NOMO-1 (cell line): ENCODE measurements at regions not wholly inside any gene's neighbourhood (a gene's known extent, or its start where the extent isn't known, plus 50 kb on each side); places are given as distances from the start of the nearest gene placed in this dataset.
A peak's percentile ranks its signal among the peaks of the same experiment; 100 is the strongest.
"Not testable (repeated sequence)": the region's sequence is repeated elsewhere in the genome, so short reads cannot be mapped to it uniquely, and the experiment has no call there.

ENCODE experiments used
- DNase-seq, 2 experiments: peaks; one replicate each; lab custom pipeline; 2025; ENCODE audit not compliant: unreplicated experiment in 2 of 2; lab: John Stamatoyannopoulos, UW

DNA sequence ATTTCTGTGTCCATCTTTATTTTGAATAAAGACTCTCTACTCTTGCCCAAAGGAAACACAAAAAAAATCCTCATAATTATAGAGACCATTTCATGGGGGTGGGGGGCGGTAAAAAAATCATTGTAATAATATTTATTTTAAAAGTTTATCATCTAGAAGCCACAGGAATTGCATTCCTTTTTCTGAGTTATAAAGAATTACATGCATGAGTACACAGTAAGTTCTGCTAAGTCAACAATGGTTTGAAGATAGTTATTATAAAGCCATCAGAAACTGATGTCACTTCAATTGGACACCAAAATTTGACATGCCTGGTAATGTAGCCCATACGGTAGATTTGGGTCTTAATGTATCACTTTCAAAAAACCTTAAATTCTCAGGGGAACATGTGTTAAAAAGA, 478.1 kb upstream of the NR5A2 start:
- DNase-seq = no peak

DNA sequence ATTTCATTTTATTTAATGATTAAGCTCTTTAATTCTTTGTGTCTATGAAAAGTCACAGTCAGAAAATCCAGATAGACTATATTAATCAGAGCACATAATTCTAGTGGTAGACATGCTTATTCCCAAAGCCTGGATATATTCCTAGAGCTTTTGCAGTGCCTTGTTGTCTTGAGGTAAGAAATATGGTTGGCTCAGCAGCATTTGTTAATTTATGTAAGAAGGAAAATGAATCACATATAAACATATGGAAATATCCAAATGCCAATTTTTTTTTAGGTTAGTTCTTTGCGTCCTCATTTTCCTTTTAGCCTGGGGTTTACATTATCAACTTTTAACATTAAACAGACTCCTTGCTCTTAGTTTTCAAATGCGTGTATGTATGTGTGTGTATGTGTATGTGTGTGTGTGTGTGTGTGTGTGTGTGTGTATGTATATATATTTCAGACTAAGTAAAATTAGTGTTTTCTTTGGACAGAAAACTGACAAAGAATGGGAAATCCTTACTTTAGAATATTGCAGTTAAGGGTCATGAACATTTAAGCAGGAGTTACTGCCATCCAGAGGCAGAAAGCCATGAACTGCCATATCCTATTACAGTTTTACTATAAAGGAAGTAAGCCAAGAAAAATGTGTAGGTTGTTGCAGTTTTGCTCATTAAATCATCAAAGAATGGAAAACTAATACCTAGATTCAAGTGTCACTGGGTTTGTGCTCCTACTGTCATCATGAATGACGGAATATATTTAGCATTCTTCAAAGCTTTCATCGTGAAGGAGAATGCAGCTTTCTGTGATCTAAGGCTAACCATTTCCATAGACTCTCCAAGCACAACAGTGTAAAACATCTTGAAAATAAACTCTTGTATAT, 477.1 kb upstream of the NR5A2 start:
- peak in 1 of 2 experiments; percentile 3 for DNase-seq

DNA sequence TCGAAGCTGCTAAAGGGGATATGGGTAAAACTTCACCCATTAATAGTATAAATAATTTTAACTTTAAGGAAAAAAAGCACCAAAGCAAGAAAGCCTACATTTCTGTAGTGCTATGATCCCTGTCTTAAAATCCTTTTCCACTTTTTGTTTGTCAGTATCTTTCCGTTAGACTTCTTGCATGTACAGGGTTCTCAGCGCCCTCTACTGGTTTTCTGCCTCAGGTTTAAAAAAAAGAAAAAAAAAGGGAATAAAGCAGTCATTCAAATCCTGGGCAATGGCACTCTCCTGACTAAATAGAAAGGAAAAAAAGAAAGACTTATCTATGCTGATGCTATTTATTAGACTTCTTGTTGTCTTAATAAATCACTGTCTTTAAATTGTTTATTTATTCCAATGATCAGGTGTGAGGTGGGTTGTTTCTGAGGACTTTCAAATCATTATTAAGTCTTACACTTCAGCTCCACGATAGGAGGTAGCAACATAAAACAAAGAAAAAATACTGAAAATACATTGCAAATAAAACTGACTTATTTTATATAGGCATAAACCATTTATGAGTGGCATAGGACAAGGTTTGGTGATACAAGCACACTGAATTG, 475.4 kb upstream of the NR5A2 start:
- DNase-seq = peak; percentile 27 to 60

- no peak for DNase-seq
These were observed 474.4 kb upstream of the NR5A2 start for GRCh38 chr1:199553104-199553503.

DNA sequence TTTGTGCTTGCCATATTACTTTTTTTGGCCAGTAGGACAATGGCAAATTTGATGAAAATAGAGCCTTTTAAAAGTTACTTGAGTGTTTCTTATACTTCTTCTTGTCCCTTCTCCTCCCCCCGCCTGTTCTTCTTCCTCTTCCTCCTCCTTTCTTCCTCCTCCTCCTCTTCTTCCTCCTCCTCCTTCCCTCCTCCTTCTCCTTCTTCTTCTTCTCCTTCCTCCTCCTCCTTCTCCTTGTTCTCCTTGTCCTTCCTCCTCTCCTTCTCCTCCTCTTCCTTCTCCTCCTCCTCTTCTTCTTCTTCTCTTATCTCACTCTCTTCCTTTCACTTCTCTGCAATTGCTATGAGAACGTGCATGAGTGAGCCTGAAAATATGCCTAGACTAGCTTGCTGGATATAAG, 466.2 kb upstream of the NR5A2 start:
- DNase-seq = no peak

DNA sequence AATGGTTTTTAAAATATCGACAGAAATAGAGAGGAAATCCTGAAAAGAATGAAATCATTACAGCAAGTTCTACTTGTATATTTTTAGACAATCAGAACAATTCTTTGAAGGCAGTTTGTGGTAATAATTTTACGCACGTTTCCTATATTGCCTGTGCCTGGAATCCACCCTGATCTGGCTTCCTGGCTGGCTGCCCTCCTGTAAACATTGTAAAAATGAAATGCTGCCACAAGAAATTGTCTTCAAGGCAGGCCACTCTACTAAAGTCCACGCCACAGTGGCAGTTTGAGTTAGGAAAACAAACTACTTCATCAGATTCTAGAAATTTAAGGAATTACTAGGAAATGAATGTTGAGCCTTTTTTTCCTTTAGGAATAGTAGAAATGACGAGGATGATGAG, 454.5 kb upstream of the NR5A2 start:
- DNase-seq = no peak

- no peak for DNase-seq
These were observed 452.6 kb upstream of the NR5A2 start for GRCh38 chr1:199574950-199575349.

DNA sequence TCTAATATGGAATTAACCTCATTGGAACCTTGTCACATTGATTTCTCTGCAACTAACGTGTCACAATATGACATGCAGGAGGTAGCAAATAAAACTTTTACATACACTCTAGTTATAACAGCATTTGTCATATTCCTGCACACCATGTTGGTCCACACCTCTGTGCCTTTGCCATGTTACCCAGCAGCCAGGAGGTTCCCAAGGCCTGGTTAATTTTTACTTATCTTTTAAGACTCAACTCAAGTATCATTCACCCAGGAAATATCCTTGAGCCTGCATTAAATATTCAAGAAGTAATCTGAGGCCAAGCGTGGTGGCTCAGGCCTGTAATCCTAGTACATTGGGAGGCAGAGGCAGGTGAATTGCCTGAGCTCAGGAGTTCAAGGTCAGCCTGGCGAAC, 447.2 kb upstream of the NR5A2 start:
- no peak for DNase-seq

- no peak for DNase-seq
These were observed 442.1 kb upstream of the NR5A2 start for GRCh38 chr1:199585392-199585791.

DNA sequence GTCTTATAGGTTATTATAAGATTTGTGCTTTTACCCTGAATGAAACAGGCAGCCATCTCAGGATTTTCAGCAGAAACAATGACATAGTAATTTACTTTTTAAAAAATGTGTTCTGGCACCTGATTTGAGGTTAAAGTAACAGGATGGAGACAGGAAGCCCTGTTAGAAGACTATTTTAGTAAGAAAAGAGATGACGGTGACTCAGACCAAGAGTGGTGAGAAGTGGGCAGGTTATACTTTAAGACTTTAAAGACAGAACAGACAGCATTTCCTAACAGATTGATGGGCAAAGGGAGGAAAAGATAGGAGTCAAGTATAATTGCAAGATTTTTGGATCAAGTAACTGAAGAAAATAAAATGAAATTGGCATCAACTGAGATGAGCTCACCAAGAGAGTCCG, 436.8 kb upstream of the NR5A2 start:
- DNase-seq = no peak

DNA sequence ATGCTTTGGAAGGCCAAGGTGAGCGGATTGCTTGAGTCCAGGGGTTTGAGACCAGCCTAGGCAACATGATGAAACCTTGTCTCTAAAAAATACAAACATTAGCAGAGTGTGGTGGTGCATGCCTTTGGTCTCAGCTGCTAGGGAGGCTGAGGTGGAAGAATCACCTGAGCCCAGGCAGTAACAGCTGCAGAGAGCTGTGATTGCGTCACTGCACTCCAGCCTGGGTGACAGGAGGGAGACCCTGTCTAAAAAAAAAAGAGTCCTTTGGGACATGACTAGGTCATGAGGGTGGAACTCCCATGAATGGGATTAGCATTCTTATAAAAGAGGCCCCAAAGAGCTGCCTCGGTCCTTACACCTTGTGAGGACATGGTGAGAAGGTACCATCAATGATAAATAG, 436.0 kb upstream of the NR5A2 start:
- no peak for DNase-seq

DNA sequence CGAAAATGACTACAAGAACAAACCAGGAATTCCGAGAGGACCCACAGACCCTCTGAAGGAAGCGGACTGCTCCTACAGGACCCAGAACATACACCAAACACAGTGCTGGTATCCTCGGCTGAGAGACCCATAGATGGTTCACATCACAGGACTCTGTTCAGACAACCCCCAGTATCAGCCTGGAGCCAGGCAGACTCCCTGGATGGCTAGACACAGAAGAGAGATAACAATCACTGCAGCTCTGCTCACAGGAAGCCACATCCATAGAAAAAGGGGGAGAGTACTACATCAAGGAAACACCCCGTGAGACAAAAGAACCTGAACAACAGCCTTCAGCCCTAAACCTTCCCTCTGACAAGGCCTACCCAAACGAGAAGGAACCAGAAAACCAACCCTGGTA, 434.0 kb upstream of the NR5A2 start:
- DNase-seq = no peak

- DNase-seq = not testable (repeated sequence)
These were observed 431.1 kb upstream of the NR5A2 start for GRCh38 chr1:199596448-199596847.

DNA sequence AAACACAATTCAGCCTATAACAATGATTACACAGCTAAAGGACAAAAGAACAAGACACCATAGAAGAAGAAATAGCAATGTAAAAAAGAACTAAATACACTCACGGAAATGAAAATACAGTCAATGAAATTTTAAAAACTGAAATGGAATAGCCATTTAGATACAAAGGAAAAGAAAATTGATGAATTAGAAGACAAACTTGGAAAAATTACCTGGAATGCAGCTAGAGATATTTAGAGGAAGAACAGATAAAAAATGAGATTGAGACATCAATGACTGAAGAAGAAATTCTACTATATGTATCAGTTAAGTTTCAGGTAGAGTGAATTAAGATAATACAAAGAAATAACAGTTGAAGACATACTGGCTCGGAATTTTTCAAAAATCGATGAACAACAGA, 430.4 kb upstream of the NR5A2 start:
- DNase-seq = no peak

DNA sequence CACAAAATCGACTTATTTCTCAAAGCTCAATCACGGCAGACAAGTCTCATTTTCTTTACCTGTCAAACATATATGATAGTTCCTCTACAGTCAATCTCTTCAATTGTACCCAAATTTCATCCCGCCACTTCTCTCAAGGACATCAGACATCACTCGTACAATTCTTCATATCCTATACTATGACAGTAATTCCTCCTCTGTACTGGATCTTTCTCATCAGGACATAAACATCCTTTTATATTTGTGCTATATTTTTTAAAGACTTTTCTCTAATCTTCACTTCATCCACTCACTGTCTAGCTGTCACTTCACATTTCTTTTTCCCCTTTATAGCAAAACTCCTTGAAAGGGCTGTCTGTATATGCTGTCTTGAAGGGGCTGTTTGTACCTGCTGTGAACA, 419.1 kb upstream of the NR5A2 start:
- DNase-seq = no peak

DNA sequence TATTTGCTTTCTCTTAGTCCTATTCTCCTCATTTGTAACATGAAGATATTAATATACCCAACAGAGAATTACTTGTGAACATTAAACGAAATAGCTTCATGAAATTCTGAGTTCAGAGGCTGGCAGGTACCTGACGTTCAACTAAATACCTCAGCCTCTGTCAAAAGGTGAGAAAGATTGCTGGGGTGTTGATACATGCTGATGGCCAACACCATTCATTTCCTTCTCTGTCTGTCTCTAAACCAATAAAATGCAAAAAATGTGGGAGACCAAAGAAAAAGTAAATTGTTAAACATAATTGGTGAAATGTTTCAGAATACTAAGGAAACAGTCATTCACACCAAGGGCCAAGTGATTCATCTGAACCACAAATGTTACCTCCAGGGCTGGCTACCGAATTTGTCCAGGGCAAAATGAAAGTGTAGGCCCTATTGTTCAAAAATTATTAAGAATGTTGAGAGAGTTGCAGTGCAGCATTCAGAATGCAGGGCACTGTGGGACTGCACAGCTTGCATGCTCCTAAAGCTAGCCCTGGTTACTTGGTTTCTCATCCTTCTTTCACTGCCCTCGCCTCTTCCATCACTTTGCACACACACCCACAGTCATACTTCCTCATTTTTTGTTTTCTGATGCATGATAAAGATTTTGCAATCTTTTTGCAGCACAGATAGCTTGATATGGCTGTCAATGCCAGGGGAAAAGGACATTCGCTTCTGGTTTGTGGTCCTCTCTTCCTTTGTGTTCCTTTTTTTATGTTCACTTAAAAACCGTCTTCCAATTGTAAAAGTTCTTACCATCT, 414.3 kb upstream of the NR5A2 start:
- DNase-seq = peak; percentile 90 to 93

GRCh38 chr1:199616947-199617346, 410.6 kb upstream of the NR5A2 start:
- no peak for DNase-seq

- DNase-seq = no peak
These were observed 408.3 kb upstream of the NR5A2 start for GRCh38 chr1:199619223-199619622.

- DNase-seq = not testable (repeated sequence)
These were observed 401.3 kb upstream of the NR5A2 start for GRCh38 chr1:199626228-199626627.

DNA sequence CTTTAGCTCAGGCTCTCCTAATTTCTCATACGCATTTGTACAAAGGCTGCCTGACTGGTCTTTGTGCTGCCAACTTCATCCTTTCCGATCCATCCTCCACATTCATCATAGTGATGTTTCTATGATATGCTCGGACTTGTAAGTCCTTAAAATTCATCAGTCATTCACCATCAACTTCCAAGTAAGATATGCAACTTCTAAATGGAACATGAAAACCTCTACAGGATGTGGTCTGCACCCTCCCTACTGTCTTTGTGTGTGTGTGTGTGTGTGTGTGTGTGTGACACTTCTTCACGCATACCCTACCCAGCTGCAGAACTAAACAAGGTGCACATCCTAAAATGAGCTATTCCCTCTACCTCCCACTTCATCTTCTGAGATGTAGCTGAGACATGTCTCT, 397.9 kb upstream of the NR5A2 start:
- DNase-seq = no peak

GRCh38 chr1:199639453-199639852, 388.1 kb upstream of the NR5A2 start:
- no peak for DNase-seq

GRCh38 chr1:199641531-199641930, 386.0 kb upstream of the NR5A2 start:
- no peak for DNase-seq
